ENCODE measurements at regions not wholly inside any gene's neighbourhood (a gene's known extent, or its start where the extent isn't known, plus 50 kb on each side); places are given as distances from the start of the nearest gene placed in this dataset.

GRCh38 chr11:101195294-101195693 is 65.7 kb upstream of the PGR start:
- CTCF ChIA-PET, result no interaction called here
- Mint-ChIP-seq H3K27ac (no peak overlapping the region), H3K27me3 (ENCODE audit: low read depth) (no peaks in the 10 kb centered on the region), H3K9me3 (no peaks in the 10 kb centered on the region), H3K4me1 (no peaks in the 10 kb centered on the region), H3K36me3 (no peaks in the 10 kb centered on the region), H3K4me3 (no peak overlapping the region)
- POLR2A ChIA-PET, result no interaction called here
- ATAC-seq, result no peak
- DNase-seq (ENCODE audit: low spot score), result no peak
- TF ChIP-seq NR2C2 (CRISPR knock-in tag; IDR thresholded peaks at IDR 0.05) (no peak), ZNF281 (CRISPR knock-in tag; IDR thresholded peaks at IDR 0.05) (no peak), CDX4 (CRISPR knock-in tag; IDR thresholded peaks at IDR 0.05; ENCODE audit: borderline replicate concordance) (no peak), TEAD1 (CRISPR knock-in tag; IDR thresholded peaks at IDR 0.05) (no peak), ZSCAN18 (CRISPR knock-in tag; IDR thresholded peaks at IDR 0.05) (no peak), ATF1 (CRISPR knock-in tag; IDR thresholded peaks at IDR 0.05) (no peak), MAX (CRISPR knock-in tag; IDR thresholded peaks at IDR 0.05) (no peak), NFE2L1 (CRISPR knock-in tag; IDR thresholded peaks at IDR 0.05) (no peak), ZNF425 (CRISPR knock-in tag; conservative IDR thresholded peaks at IDR 0.05) (no peak), ZMAT4 (CRISPR knock-in tag; IDR thresholded peaks at IDR 0.05) (no peak), PRRX2 (CRISPR knock-in tag; IDR thresholded peaks at IDR 0.05) (no peak), HMGA2 (CRISPR knock-in tag; IDR thresholded peaks at IDR 0.05) (no peak), SP1 (CRISPR knock-in tag; conservative IDR thresholded peaks at IDR 0.05) (no peak), CBFB (CRISPR knock-in tag; IDR thresholded peaks at IDR 0.05; ENCODE audit: low read depth) (no peak)

- ChIA-PET CTCF (no interaction called here), POLR2A (no interaction called here)
- Mint-ChIP-seq H3K9me3 (no peaks in the 10 kb centered on the region), H3K4me3 (no peak overlapping the region), H3K4me1 (no peaks in the 10 kb centered on the region), H3K27ac (no peak overlapping the region), H3K27me3 (ENCODE audit: low read depth) (no peaks in the 10 kb centered on the region), H3K36me3 (no peaks in the 10 kb centered on the region)
- DNase-seq (ENCODE audit: low spot score) (no peak), ATAC-seq (no peak)
- TF ChIP-seq CDX4 (CRISPR knock-in tag; IDR thresholded peaks at IDR 0.05; ENCODE audit: borderline replicate concordance), result no peak
- no peak for TF ChIP-seq ZNF121 (CRISPR knock-in tag; IDR thresholded peaks at IDR 0.05)
- no peak for TF ChIP-seq AR (CRISPR knock-in tag; IDR thresholded peaks at IDR 0.05)
- no peak for TF ChIP-seq HMGA2 (CRISPR knock-in tag; IDR thresholded peaks at IDR 0.05)
- no peak for TF ChIP-seq NR1H2 (CRISPR knock-in tag; IDR thresholded peaks at IDR 0.05)
- no peak for TF ChIP-seq ATF2 (CRISPR knock-in tag; IDR thresholded peaks at IDR 0.05; ENCODE audit: borderline replicate concordance, low read depth)
- TF ChIP-seq ZNF317 (CRISPR knock-in tag; IDR thresholded peaks at IDR 0.05; ENCODE audit: borderline replicate concordance, low read depth), result no peak
- no peak for TF ChIP-seq ZNF512 (CRISPR knock-in tag; IDR thresholded peaks at IDR 0.05; ENCODE audit: borderline replicate concordance)
These were observed 59.2 kb upstream of the PGR start for GRCh38 chr11:101188801-101189200.

Measured in WTC11 (cell line).